GM19452 (cell line): ENCODE measurements at regions not wholly inside any gene's neighbourhood (a gene's known extent, or its start where the extent isn't known, plus 50 kb on each side); places are given as distances from the start of the nearest gene placed in this dataset.
"Not testable (repeated sequence)": the region's sequence is repeated elsewhere in the genome, so short reads cannot be mapped to it uniquely, and the experiment has no call there.

Experiments
- ATAC-seq: cut with Tn5 transposase; IDR thresholded peaks from one replicate; pipeline ENCODE4 v1.9.1; 2021; ENCODE audit not compliant: unreplicated experiment

DNA sequence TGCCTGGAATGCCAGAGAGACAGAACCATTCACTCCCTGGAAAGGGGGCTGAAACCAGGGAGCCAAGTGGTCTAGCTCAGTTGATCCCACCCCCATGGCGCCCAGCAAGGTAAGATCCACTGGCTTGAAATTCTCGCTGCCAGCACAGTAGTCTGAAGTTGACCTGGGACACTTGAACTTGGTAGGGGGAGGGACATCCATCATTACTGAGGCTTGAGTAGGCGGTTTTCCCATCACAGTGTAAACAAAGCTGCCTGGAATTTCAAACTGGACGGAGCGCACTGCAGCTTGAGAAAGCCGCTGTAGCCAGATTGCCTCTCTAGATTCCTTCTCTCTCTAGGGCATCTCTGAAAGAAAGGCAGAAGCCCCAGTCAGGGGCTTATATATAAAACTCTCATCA, 310.7 kb upstream of the DPPA4 start:
- no peak for ATAC-seq

- ATAC-seq = no peak
Observed at GRCh38 chr3:109656225-109656624, 318.9 kb upstream of the DPPA4 start.

DNA sequence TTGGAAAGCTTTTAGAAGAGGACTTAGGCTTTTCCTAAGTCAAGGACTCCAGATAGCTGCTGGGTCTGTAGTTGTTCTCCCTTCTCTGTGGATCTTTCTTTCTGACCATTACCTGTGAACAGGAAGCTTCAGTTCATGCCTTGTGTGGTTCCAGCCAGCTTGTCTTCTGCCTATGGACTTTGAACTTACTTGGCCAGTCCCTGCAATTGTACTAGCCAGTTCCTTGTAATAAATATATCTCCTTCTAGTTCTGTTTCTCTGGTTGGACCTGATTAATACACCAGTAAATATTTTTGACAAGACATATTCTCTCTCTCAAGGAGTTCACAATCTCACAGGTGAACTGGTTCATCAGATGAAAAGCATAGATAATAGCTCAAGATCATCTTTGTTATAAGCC, 341.3 kb upstream of the DPPA4 start:
- no peak for ATAC-seq

- no peak for ATAC-seq
Observed at GRCh38 chr3:109679664-109680063, 342.3 kb upstream of the DPPA4 start.

DNA sequence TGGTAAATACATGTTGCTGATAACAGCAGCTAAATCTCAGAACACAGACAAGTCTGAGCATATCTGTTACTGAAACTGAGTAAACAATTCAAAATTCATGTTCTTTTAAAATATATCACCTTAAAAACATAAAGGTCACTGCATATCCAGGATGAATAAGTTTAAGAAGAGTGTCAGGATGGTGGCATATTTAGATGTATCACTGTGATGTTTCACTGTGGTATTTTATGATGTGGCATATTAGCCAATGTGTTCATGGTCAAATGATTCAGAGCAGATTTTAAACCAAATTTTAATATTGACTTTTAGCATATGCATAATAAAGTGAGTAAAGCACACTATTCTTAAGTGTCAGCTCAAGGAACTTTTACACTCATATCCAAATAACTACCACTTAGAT, 346.4 kb upstream of the DPPA4 start:
- ATAC-seq = no peak

DNA sequence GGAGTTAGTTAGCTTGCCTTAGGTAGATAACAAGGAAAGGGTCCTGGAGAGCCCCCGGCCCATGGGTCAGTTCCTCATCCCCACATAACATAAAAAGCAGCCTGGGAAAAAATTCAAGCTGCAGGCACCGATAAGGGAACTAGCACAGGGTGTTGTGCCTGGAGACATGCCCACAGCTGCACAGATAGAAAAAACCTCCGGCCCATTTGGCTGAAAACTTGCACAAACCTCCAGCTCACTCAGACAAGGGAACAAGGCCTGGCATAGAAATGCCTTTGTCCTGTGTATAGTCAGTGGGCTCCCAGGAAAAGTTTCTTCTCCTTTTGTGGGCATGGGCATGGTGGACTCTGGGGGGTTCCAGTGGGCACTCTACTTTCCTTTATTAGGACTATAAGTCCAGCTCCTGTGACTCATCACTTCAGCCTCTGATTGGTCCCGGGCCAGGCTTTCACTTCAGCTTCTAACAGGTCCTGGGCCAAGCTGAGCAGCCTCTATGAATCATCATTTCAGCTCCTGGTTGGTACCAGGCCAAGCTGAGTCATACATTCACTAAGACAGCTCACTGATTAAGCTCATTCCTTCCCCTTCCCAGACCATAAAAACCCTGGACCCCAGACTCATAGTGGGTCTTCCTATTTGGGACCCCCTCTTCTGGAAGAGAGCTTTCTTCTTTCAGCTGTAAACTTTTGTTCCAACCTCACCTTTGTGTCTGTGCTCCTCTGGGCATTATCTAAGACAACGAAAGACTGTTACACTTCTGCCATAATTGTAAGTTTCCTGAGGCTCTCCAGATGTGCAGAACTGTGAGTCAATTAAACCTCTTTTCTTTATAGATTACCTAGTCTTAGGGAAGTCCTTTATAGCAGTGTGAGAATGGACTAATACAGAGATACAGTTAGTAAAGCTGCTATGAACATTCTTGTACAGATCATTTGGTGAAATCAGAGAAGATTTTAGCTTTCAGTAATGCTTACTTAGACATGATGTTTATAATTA, 348.0 kb upstream of the DPPA4 start:
- ATAC-seq = no peak

- ATAC-seq = no peak
Observed at GRCh38 chr3:109687626-109688025, 350.3 kb upstream of the DPPA4 start.

- no peak for ATAC-seq
Observed at GRCh38 chr3:109696932-109697331, 359.6 kb upstream of the DPPA4 start.

DNA sequence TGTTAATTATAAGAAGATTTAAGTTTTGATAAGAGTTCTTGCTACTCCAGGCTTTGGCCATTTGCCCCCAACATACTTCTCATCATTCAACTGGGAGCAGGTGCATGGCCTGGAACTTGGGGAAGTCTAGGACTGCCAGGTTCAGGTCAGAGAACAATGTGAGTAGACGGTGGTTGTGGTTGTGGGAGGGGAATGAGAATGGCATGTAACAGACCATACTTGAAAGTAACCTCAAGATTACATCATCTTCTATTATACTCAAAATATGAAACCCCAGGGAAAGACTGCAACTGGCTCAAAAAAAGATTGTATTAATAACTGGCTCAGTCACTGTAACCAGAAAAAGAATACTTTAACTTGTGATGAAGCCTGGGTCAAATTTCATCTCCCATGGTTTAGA, 364.9 kb upstream of the DPPA4 start:
- no peak for ATAC-seq

GRCh38 chr3:109702976-109703375, 365.6 kb upstream of the DPPA4 start:
- ATAC-seq = no peak

- not testable (repeated sequence) for ATAC-seq
Observed at GRCh38 chr3:109705133-109705532, 367.8 kb upstream of the DPPA4 start.

DNA sequence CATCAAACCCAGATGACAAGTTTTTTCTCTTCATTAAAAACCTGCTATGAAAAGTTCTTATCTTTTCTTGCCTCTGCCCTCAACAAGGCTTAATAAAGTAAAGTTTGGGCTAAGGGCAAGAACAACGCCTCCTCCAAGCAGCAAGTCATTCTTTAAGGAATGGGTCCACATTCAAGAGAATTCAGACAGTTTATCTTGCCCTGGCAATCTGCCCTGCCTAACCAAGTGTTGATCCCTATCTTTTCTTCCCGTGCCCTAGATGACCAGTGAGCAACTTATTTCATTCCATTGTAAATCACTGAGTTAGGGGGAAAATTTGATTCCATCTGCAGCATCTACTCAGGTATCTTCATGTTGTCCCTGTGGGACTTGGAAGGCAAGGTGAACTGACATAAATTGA, 370.3 kb upstream of the DPPA4 start:
- no peak for ATAC-seq

- no peak for ATAC-seq
Observed at GRCh38 chr3:109713288-109713687, 375.9 kb upstream of the DPPA4 start.

GRCh38 chr3:109715707-109716106, 378.4 kb upstream of the DPPA4 start:
- ATAC-seq = no peak

DNA sequence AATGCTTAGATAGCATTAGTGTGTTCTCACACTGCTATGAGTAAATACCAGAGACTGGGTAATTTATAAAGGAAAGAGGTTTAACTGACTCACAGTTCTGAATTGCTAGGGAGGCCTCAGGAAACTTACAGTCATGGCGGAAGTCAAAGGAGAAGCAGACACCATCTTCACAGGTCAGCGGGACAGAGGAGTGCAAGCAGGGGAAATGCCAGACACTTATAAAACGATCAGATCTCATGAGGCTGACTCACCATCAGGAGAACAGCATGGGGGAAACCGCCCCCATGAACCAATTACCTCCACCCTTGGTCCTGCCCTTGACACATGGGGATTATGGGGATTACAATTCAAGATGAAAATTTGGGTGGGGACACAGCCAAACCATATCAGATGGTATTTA, 381.5 kb upstream of the DPPA4 start:
- ATAC-seq = no peak

GRCh38 chr3:109728861-109729494, 391.6 kb upstream of the DPPA4 start:
- ATAC-seq = no peak

- ATAC-seq = peak; percentile 79
Observed at GRCh38 chr3:109731639-109732473, 394.5 kb upstream of the DPPA4 start.

DNA sequence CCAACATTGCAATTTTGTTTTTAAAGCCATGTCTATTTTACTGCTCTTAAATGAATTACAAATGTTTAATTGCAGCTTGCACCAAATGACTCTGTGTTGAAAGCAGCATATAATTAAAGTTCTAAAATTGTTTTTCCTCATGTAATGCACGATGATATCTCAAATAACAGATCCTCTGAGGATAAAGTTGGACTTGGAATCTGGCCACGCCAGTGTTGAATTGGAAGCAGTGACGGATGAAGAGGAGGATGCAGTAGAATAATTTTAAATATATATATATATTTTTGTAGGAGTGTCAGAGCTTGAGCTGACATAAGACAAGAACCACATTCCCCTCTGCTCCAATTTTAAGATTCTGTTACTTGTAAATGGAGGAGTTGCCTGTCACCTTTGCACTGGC, 406.6 kb upstream of the DPPA4 start:
- ATAC-seq = no peak

DNA sequence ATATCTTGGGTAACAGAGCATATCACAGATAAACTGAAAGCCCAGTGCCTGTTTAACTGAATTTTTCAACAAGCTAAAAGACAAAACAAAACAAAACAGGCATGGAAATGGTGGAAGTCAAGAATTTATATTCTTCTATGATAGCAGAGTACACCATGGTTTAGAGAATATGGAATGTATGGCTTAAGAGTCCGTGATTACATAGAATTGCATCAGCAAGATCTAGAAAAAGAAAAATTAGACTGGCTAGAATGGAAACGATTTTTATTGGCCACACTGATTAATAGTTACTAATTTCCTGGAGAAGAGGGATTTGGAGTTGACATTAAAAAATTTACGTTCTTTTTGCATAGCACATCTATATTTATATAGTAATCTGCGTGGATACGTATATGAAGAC, 435.2 kb upstream of the DPPA4 start:
- ATAC-seq = no peak

DNA sequence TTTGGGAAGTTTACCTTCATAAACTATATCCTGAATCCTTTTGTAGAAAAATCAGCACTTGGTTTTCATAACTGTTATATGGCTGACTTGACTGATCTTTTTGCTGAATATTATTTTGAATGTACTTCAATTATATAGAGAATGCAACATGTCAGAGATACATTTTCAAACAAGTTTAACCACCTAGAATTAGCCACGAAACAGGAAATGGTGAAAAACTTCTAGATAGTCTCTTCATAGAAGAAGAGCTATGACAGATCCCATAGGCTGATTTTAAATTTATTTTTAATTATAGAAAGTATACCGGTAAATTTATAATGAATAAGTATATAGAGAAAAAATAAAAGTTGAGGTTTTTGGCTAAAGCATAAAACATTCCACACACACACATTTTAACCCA, 436.8 kb upstream of the DPPA4 start:
- no peak for ATAC-seq

DNA sequence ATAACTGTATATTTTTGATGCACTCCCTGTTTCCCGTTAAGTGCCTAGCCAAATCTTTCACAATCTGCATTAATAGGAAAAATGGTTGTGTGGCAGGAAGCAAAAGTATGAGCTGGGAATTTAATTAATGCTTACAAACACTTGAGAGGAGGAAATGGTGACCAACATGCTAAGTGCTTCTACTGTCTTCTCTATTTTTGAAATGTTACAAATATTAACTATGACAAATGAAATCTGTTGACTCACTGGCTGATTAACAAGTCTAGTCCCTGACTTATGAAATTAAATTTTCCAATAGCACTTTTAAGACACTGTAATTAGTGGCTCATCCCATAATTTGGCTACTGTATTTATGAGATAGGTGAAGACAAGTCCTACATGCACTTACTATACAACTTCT, 446.9 kb upstream of the DPPA4 start:
- ATAC-seq = no peak
